ENCODE measurements at regions not wholly inside any gene's neighbourhood (a gene's known extent, or its start where the extent isn't known, plus 50 kb on each side); places are given as distances from the start of the nearest gene placed in this dataset.

DNA sequence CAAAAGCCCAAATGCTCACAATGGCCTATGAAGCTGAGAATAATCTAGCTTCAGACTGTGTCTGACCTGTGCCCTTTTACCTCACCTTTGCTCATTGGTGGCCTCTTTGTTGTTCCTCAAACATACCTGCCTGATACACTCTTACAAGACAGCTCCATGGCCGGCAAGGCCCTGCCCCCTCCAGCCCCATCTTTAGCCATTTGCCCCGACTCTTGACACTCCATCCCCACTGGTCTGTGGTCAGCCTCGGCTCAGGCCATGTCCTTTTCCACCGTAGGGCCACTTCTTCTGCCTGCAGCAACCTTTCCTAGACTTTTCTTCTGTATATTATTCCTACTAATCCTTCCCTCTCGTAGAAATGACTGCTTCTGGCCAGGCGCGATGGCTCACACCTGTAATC, 265.2 kb downstream of the RPS24 start:
- no peak for DNase-seq
- no peak overlapping the region for H3K4me2 ChIP-seq
- no peak overlapping the region for H2AFZ ChIP-seq (ENCODE audit: low read depth)
- no peak for TF ChIP-seq RCOR1 (IDR thresholded peaks at IDR 0.05; ENCODE audit: low read length)
- no peaks in the 10 kb centered on the region for H3K79me2 ChIP-seq (ENCODE audit: insufficient read depth)
- no peaks in the 10 kb centered on the region for H4K20me1 ChIP-seq (ENCODE audit: insufficient read depth)
- peaks cover 7% of the 10 kb centered on the region for H3F3A ChIP-seq (replicated peaks; ENCODE audit: insufficient read depth)
- H3K9me3 ChIP-seq: no peaks in the 10 kb centered on the region
- H3K9ac ChIP-seq: no peak overlapping the region
- WGBS (ENCODE audit: low lambda C conversion rate): 89% methylated on average over 7 of the region's 7 CpGs
- H3K4me1 ChIP-seq (ENCODE audit: control insufficient read depth in 1 of 2, insufficient read depth in 2 of 2, low read depth in 1 of 2, low read length in 1 of 2): peaks cover 35 to 50% of the 10 kb centered on the region in 2 experiments
- no peaks in the 10 kb centered on the region for H3K27me3 ChIP-seq (ENCODE audit: insufficient read depth)
- H3K36me3 ChIP-seq (replicated peaks in 1 of 2; ENCODE audit: control insufficient read depth in 1 of 2, insufficient read depth in 2 of 2, low read length in 1 of 2): no peaks in the 10 kb centered on the region
- POLR2A ChIA-PET: no interaction called here
- no peak overlapping the region for H3K4me3 ChIP-seq (ENCODE audit: low read depth in 2 of 2, low read length in 1 of 2)
- H3K9me2 ChIP-seq: no peaks in the 10 kb centered on the region
- H3K27ac ChIP-seq (ENCODE audit: low read depth in 2 of 2, low read length in 1 of 2): no peak overlapping the region; a peak in 1 of 4 replicates
- CTCF ChIA-PET: interaction anchor here (2.5 kb wide), 1 partner anchor 252 kb away, joined by 15 read pairs; no protein-coding TSS in a partner anchor

DNA sequence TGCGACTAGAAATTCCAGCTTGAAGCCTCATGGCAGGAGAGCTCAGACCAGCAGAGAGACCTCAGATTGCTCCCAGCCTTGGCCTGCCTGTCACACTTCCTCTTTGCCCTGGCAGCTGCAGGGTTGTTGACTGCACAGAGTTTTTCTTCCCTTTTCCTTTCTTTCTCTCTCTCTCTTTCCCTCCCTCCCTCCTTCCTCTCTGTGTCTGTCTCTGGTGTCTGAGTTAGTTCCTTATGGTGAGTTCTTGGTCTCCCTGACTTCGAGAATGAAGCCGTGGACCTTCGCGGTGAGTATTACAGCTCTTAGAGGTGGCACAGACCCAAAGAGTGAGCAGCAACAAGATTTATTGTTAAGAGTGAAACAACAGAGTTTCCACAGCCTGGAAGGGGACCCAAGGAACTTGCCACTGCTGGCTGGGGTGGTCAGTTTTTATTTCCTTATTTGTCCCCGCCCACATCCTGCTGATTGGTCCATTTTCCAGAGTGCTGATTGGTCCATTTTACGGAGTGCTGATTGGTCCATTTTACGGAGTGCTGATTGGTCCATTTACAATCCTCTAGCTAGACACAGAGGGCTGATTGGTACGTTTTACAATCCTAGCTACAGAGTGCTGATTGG, 266.3 kb downstream of the RPS24 start:
- peaks cover 26 to 50% of the 10 kb centered on the region in 2 experiments for H3K4me1 ChIP-seq (ENCODE audit: control insufficient read depth in 1 of 2, insufficient read depth in 2 of 2, low read depth in 1 of 2, low read length in 1 of 2)
- ChIA-PET CTCF (interaction anchor here (0.6 to 2.5 kb wide), 4 partner anchors 69 to 253 kb away, joined by 3 to 15 read pairs (median 4); no protein-coding TSS in a partner anchor), POLR2A (no interaction called here)
- no peaks in the 10 kb centered on the region for H3K27me3 ChIP-seq (ENCODE audit: insufficient read depth)
- no peak for TF ChIP-seq MXI1 (IDR thresholded peaks at IDR 0.05; ENCODE audit: low read depth, low read length)
- no peak for TF ChIP-seq CHD2 (IDR thresholded peaks at IDR 0.05; ENCODE audit: low read length, partially characterized antibody)
- TF ChIP-seq, protein P1, sequence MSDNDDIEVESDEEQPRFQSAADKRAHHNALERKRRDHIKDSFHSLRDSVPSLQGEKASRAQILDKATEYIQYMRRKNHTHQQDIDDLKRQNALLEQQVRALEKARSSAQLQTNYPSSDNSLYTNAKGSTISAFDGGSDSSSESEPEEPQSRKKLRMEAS (IDR thresholded peaks at IDR 0.05; ENCODE audit: low read depth): no peak
- TF ChIP-seq NFIC (IDR thresholded peaks at IDR 0.05; ENCODE audit: borderline replicate concordance): no peak
- no peak for TF ChIP-seq JUND (IDR thresholded peaks at IDR 0.05)
- TF ChIP-seq, protein P2, sequence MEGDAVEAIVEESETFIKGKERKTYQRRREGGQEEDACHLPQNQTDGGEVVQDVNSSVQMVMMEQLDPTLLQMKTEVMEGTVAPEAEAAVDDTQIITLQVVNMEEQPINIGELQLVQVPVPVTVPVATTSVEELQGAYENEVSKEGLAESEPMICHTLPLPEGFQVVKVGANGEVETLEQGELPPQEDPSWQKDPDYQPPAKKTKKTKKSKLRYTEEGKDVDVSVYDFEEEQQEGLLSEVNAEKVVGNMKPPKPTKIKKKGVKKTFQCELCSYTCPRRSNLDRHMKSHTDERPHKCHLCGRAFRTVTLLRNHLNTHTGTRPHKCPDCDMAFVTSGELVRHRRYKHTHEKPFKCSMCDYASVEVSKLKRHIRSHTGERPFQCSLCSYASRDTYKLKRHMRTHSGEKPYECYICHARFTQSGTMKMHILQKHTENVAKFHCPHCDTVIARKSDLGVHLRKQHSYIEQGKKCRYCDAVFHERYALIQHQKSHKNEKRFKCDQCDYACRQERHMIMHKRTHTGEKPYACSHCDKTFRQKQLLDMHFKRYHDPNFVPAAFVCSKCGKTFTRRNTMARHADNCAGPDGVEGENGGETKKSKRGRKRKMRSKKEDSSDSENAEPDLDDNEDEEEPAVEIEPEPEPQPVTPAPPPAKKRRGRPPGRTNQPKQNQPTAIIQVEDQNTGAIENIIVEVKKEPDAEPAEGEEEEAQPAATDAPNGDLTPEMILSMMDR (IDR thresholded peaks at IDR 0.05): no peak
- TF ChIP-seq MEF2A (IDR thresholded peaks at IDR 0.05; ENCODE audit: borderline replicate concordance, low read depth): no peak
- TF ChIP-seq GABPA (IDR thresholded peaks at IDR 0.05; ENCODE audit: low read depth): no peak
- TF ChIP-seq FOXM1 (IDR thresholded peaks at IDR 0.05; ENCODE audit: low read depth): no peak
- TF ChIP-seq SIN3A (IDR thresholded peaks at IDR 0.05; ENCODE audit: borderline replicate concordance, low read depth, low read length): no peak
- TF ChIP-seq EP300 (IDR thresholded peaks at IDR 0.05; ENCODE audit: borderline replicate concordance in 1 of 2, low read depth in 1 of 2, low read length in 1 of 2): no peak
- no peak for TF ChIP-seq FOSL2 (IDR thresholded peaks at IDR 0.05; ENCODE audit: borderline replicate concordance, low read depth)
- no peak for TF ChIP-seq FOXJ3 (CRISPR knock-in tag; IDR thresholded peaks at IDR 0.05)
- TF ChIP-seq, protein P3, sequence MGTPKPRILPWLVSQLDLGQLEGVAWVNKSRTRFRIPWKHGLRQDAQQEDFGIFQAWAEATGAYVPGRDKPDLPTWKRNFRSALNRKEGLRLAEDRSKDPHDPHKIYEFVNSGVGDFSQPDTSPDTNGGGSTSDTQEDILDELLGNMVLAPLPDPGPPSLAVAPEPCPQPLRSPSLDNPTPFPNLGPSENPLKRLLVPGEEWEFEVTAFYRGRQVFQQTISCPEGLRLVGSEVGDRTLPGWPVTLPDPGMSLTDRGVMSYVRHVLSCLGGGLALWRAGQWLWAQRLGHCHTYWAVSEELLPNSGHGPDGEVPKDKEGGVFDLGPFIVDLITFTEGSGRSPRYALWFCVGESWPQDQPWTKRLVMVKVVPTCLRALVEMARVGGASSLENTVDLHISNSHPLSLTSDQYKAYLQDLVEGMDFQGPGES (IDR thresholded peaks at IDR 0.05; ENCODE audit: low read depth, low read length): no peak
- TF ChIP-seq NRF1 (IDR thresholded peaks at IDR 0.05; ENCODE audit: low read depth, low read length): no peak
- no peak for TF ChIP-seq GATA2 (CRISPR knock-in tag; IDR thresholded peaks at IDR 0.05)
- no peak for TF ChIP-seq RFX5 (IDR thresholded peaks at IDR 0.05; ENCODE audit: low read length)
- TF ChIP-seq RCOR1 (IDR thresholded peaks at IDR 0.05; ENCODE audit: low read length): no peak
- TF ChIP-seq TEAD4 (IDR thresholded peaks at IDR 0.05; ENCODE audit: borderline replicate concordance, insufficient read depth): no peak
- no peaks in the 10 kb centered on the region for H3K9me3 ChIP-seq
- 93% methylated on average over 9 of the region's 9 CpGs for WGBS (ENCODE audit: low lambda C conversion rate)
- DNase-seq: no peak
- H3F3A ChIP-seq (replicated peaks; ENCODE audit: insufficient read depth): peaks cover 7% of the 10 kb centered on the region
- no peak overlapping the region for H2AFZ ChIP-seq (ENCODE audit: low read depth)
- no peaks in the 10 kb centered on the region for H3K9me2 ChIP-seq
- H3K79me2 ChIP-seq (ENCODE audit: insufficient read depth): no peaks in the 10 kb centered on the region
- H3K27ac ChIP-seq (ENCODE audit: low read depth in 2 of 2, low read length in 1 of 2): no peak overlapping the region; a peak in 1 of 4 replicates
- no peaks in the 10 kb centered on the region for H3K36me3 ChIP-seq (replicated peaks in 1 of 2; ENCODE audit: control insufficient read depth in 1 of 2, insufficient read depth in 2 of 2, low read length in 1 of 2)
- no peaks in the 10 kb centered on the region for H4K20me1 ChIP-seq (ENCODE audit: insufficient read depth)
- no peak overlapping the region for H3K4me3 ChIP-seq (ENCODE audit: low read depth in 2 of 2, low read length in 1 of 2)
- H3K4me2 ChIP-seq: no peak overlapping the region
- no peak overlapping the region for H3K9ac ChIP-seq
